OCI-LY3 (cell line): ENCODE measurements at regions not wholly inside any gene's neighbourhood (a gene's known extent, or its start where the extent isn't known, plus 50 kb on each side); places are given as distances from the start of the nearest gene placed in this dataset.

Experiments
- CTCF ChIP-seq: fragments of 200-600, 300-600 bp; sonication (generic); IDR thresholded peaks from 2 replicates; pipeline ENCODE4 v1.5.1; 2014; ENCODE audit warnings: antibody characterized with exemption, low read length, low read depth
- EZH2phosphoT487 ChIP-seq: fragments of 200-600 bp; shearing (Covaris generic); IDR thresholded peaks from 2 replicates; pipeline ENCODE4 v1.6.1; 2018; ENCODE audit warnings: antibody characterized with exemption, mixed run types, low read depth

- no peak for TF ChIP-seq CTCF
- TF ChIP-seq EZH2phosphoT487 = no peak
Observed at GRCh38 chr5:17121776-17122175, 95.7 kb upstream of the BASP1 start.
